Glomerular endothelial cell (primary cell): ENCODE measurements at regions not wholly inside any gene's neighbourhood (a gene's known extent, or its start where the extent isn't known, plus 50 kb on each side); places are given as distances from the start of the nearest gene placed in this dataset.

Experiments used
- DNase-seq: peaks from one replicate; pipeline ENCODE4 v3.0.0-alpha.2; 2011; ENCODE audit warnings: low read depth, low spot score; ENCODE audit errors: extremely low read depth

GRCh38 chr2:136408795-136409194 lies 290.8 kb upstream of the CXCR4 start:
- DNase-seq: no peak

- DNase-seq: no peak
Observed at GRCh38 chr2:136407952-136408318, 290.0 kb upstream of the CXCR4 start.

DNA sequence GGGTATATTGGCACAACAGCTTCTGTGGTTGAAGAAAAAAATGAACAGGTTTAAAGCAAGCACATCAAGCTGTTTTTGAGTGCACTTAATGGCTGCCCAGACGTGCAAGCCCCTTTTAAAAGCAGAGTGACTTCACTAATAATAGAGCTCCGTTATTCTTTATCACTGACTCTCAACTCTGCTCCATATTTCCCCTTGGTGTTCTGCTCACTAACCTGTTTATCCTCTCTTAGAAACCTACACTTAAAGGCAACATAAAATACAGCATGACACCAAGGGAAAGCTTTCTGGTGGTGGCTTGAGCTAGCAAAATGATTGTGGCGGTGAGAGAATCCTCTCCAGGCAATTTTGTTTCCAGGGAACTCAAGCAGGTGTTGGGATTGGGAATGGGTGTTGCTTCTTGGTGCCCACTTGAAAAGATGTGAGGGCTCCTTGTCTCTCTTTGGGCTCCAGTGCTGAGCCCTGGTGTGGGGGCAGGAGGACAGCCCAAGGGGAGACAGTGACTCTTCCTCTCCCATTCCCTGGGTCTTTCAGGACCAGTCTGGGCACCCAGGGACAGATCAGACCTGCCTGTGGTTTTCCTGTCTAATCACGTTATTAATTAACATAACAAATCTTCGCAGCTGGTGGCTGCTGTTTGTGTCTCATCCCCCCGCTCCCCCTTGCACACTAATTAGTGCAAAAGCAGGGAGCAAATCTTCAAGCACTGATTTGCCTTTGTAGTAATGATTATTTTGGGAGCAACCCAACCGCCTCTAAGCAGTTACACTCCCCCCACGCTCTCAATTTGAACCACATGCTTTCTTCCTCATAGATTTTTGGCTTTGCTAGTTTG lies 289.4 kb upstream of the CXCR4 start:
- no peak for DNase-seq

- DNase-seq: no peak
Observed at GRCh38 chr2:136404925-136405324, 287.0 kb upstream of the CXCR4 start.

DNA sequence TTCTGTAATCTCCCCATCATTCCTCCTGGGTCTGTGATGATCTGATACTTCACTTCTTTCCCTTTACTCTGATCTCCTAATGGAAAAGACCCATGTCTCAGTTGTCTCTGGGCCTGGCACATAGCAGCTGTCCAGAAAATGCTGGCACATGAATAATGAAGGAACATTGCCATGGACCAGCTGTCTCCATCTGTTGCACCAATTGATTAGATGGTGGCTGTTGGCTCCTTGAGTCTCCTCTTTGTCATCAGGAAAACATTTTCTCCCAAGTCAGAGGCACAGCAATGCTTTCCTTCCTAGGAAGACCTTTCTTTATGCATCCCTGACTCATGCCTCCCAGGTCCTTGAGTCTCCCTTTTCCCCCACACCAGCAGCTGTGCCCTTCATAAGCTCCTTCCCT lies 286.2 kb upstream of the CXCR4 start:
- no peak for DNase-seq

DNA sequence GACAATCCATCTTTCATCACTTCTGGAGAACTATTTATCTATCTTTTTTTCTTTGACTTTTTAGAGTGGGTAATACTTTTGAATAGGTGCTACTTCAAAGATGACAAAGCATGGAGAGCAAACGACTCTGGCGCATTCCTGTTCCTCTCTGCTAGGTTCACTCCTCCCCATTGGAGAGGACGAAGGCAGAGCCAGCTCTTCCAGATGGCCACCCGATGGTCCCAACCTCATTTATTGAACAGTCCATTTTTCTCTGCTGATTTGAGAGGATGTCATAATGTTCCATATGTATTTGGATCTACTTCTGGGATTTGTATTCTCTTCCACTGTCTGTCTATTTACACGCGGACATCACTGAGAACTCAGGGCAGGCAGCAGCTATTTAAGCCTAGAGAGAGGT lies 284.3 kb upstream of the CXCR4 start:
- DNase-seq: no peak

DNA sequence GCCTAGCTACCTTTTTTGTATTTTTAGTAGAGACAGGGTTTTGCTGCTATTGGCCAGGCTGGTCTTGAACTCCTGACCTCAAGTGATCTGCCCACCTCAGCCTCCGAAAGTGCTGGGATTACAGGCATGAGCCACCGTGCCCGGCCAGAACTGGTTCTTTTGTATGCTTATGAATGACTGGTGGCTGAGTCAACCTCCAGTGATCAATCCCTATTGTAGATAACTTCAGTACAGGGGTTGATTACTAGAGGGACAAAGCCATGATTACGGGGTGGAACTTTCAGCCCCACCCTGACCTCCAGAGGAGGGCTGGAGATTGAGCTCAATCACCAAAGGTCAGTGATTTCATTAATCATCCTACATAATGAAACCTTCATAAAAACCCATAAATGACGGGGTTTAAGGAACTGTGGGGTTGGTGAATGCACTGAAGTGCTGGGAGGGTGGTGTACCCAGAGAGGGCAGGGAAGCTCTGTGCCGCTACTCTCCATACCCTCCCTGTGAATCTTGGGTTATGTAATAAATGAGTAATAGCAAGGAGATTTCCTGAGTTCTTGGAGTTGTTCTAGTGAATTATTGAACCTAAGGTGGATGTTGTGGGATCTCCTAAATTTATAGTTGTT lies 281.8 kb upstream of the CXCR4 start:
- DNase-seq: no peak

- no peak for DNase-seq
Observed at GRCh38 chr2:136395582-136395981, 277.6 kb upstream of the CXCR4 start.

DNA sequence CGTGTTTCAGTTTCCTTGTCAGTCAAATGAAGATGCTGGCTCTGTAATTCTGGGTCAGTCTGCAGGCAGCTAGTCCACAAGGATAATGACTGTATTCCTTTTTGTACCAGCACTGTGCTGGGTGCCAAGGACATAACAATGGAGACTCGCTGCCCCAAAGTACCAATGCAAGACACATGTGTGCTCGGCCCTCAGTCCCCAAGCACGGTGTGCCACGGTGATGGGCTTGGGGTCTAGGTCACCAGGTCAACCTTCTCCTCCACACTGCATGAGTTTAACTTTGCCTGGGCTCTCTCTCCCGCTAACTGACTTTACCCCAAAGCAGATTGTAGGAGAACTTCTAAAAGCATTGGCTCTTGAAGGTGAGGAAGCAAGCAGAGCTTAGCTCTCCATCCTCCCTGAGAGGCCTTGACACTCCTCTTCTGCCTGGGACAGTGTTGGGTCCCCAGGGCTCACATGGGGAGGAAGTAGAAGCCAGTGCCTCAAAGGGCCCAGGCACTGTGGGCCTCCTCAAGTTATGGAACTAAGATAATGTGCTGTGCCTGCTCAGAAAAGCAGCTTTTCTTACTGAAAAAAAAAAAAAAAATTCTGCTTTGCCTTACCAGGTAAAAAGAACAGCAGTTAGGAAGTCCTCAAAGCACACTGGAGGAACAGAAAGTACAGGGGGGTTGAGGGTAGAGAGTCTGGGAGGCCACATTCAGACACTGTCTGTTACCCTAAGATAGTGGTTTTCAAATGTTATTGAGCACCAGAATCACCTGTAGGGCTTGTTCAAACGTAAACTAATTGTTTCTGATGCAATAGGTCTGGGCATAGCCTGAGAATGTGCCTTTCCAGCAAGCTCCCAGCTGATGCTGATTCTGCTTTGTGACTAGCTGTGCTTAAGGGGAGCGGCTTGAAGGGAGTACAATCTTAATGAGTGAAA lies 276.4 kb upstream of the CXCR4 start:
- DNase-seq: no peak

DNA sequence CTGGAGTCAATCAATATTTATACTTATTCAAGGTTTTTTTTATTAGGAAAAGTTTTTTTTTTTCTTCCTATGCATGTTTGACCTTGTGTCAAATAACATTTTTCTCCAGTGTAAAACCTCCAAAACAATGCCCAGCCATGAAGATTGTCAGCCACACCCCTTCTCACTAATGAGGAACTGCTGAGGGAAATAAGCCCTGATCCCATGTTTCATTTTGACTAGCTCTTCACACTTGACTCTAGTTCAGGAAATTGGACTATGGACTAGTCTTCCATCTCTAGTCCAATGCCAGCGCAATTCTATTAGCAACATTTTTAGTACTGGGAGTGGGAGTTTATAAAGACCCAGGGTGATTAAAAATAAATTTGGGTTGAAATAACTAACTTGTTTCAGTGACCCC lies 275.6 kb upstream of the CXCR4 start:
- no peak for DNase-seq

GRCh38 chr2:136392897-136393505 lies 275.1 kb upstream of the CXCR4 start:
- DNase-seq: no peak

DNA sequence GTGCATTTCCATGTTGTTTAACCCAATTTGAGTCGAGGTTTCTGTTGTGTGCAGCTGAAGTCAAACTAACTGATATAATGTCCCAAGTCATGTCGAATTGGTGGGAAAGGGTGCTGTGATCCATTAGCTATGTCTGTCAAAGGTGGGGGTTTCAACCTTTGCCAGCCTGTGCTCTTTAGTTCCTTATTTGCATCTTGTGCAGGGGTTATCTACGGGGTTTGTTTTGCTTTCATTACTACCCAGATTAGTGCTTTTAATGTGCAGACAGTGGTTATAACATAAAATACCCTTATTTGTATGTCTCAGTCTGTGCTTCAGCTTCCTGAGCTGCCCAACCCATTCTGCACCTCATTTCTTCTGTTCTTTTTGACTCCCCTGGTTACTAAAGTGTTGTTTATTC lies 271.9 kb upstream of the CXCR4 start:
- no peak for DNase-seq

DNA sequence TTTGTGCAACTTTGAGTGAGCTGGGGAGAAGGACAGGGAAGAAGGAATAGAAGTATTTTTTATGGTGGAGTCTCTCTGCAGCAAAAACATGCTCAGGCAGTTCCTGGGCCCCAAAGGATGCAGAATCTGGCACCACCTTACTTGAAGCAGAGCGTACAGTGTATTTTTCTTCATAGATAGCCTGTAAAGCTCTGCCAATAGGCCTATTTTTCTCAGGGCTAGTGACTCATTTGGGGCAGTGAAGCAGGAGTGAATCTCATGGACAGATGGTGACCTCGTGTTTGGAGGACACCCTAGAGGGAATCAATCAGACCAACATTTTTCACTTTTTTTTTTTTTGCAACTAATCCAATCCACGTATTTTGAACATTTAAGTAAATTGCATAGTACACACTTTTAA lies 268.1 kb upstream of the CXCR4 start:
- DNase-seq: no peak

GRCh38 chr2:136384531-136385303 lies 266.8 kb upstream of the CXCR4 start:
- DNase-seq: no peak

- no peak for DNase-seq
Observed at GRCh38 chr2:136383167-136383566, 265.2 kb upstream of the CXCR4 start.

GRCh38 chr2:136381722-136382633 lies 264.0 kb upstream of the CXCR4 start:
- DNase-seq: no peak

- DNase-seq: no peak
Observed at GRCh38 chr2:136381245-136381644, 263.3 kb upstream of the CXCR4 start.

GRCh38 chr2:136378712-136379595 lies 261.0 kb upstream of the CXCR4 start:
- DNase-seq: peak; percentile 45
